ENCODE measurements at regions not wholly inside any gene's neighbourhood (a gene's known extent, or its start where the extent isn't known, plus 50 kb on each side); places are given as distances from the start of the nearest gene placed in this dataset.

- DNase-seq (ENCODE audit: low spot score), result no peak
- peaks cover 7% of the 10 kb centered on the region for H3F3A ChIP-seq (ENCODE audit: low read depth)
- no peaks in the 10 kb centered on the region for H4K20me1 ChIP-seq (ENCODE audit: low read depth)
- no peak overlapping the region for H3K9ac ChIP-seq
- no peak overlapping the region for H3K27ac ChIP-seq
- H3K27me3 Mint-ChIP-seq (ENCODE audit: insufficient read depth, low read depth), result peaks cover 3% of the 10 kb centered on the region
- TF ChIP-seq, protein P1, sequence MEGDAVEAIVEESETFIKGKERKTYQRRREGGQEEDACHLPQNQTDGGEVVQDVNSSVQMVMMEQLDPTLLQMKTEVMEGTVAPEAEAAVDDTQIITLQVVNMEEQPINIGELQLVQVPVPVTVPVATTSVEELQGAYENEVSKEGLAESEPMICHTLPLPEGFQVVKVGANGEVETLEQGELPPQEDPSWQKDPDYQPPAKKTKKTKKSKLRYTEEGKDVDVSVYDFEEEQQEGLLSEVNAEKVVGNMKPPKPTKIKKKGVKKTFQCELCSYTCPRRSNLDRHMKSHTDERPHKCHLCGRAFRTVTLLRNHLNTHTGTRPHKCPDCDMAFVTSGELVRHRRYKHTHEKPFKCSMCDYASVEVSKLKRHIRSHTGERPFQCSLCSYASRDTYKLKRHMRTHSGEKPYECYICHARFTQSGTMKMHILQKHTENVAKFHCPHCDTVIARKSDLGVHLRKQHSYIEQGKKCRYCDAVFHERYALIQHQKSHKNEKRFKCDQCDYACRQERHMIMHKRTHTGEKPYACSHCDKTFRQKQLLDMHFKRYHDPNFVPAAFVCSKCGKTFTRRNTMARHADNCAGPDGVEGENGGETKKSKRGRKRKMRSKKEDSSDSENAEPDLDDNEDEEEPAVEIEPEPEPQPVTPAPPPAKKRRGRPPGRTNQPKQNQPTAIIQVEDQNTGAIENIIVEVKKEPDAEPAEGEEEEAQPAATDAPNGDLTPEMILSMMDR (IDR thresholded peaks at IDR 0.05), result no peak
- no peak for TF ChIP-seq EZH2 (IDR thresholded peaks at IDR 0.05)
- no peak for TF ChIP-seq EZH2phosphoT487 (IDR thresholded peaks at IDR 0.05)
- no peak overlapping the region for H3K4me2 ChIP-seq
- H3K27me3 ChIP-seq, result no peaks in the 10 kb centered on the region
- H3K4me1 ChIP-seq, result peaks cover 12% of the 10 kb centered on the region
- H3K4me1 Mint-ChIP-seq, result peaks cover 7% of the 10 kb centered on the region
- peak overlapping the region; percentile 47 for H3K27ac Mint-ChIP-seq
- peaks cover 10% of the 10 kb centered on the region for H3K9me3 Mint-ChIP-seq
- H3K36me3 Mint-ChIP-seq, result no peaks in the 10 kb centered on the region
- H3K4me3 ChIP-seq, result no peak overlapping the region
- H2AFZ ChIP-seq (replicated peaks), result no peak overlapping the region
- H3K9me3 ChIP-seq (ENCODE audit: low read depth), result no peaks in the 10 kb centered on the region
- no peak overlapping the region for H3K4me3 Mint-ChIP-seq
- no peaks in the 10 kb centered on the region for H3K79me2 ChIP-seq (ENCODE audit: low read depth)
- no peaks in the 10 kb centered on the region for H3K36me3 ChIP-seq
Measured at GRCh38 chr2:8447610-8448221, 234.1 kb upstream of the ID2 start.

GRCh38 chr2:8448824-8449556 lies 232.9 kb upstream of the ID2 start:
- peaks cover 10% of the 10 kb centered on the region for H3K9me3 Mint-ChIP-seq
- Histone ChIP-seq H3K79me2 (ENCODE audit: low read depth) (no peaks in the 10 kb centered on the region), H3K9me3 (ENCODE audit: low read depth) (no peaks in the 10 kb centered on the region), H4K20me1 (ENCODE audit: low read depth) (no peaks in the 10 kb centered on the region), H3K9ac (no peak overlapping the region), H3F3A (ENCODE audit: low read depth) (peaks cover 7% of the 10 kb centered on the region), H2AFZ (replicated peaks) (no peak overlapping the region), H3K36me3 (no peaks in the 10 kb centered on the region), H3K27me3 (no peaks in the 10 kb centered on the region), H3K4me3 (no peak overlapping the region), H3K4me1 (peaks cover 12% of the 10 kb centered on the region), H3K27ac (no peak overlapping the region), H3K4me2 (no peak overlapping the region)
- H3K4me1 Mint-ChIP-seq, result peaks cover 7% of the 10 kb centered on the region
- no peak overlapping the region for H3K27ac Mint-ChIP-seq
- peaks cover 3% of the 10 kb centered on the region for H3K27me3 Mint-ChIP-seq (ENCODE audit: insufficient read depth, low read depth)
- DNase-seq (ENCODE audit: low spot score), result no peak
- TF ChIP-seq EZH2 (IDR thresholded peaks at IDR 0.05), result no peak
- TF ChIP-seq EZH2phosphoT487 (IDR thresholded peaks at IDR 0.05), result no peak
- TF ChIP-seq, protein P1 (IDR thresholded peaks at IDR 0.05), result no peak
- no peak overlapping the region for H3K4me3 Mint-ChIP-seq
- H3K36me3 Mint-ChIP-seq, result no peaks in the 10 kb centered on the region

DNA sequence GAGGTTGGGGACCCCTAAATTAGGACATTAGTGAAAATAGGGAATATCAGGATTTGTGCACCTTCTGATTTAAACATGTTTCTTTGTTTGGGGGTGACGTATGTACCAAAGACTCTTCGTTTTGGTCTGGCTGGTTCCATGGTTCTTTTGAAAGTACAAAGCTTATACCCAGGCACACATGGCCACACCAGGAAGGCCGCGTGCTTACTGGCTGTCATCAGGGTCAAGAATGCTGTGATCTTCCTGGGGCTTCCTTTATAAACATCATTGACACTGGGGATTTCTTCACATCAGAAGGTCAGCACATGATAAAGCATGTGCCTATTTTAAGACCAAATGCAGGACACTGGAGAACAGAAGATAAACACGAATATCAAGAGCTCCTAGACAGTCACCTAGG lies 230.6 kb upstream of the ID2 start:
- Mint-ChIP-seq H3K27me3 (ENCODE audit: insufficient read depth, low read depth) (peaks cover 5% of the 10 kb centered on the region), H3K4me1 (peaks cover 9% of the 10 kb centered on the region), H3K4me3 (no peak overlapping the region), H3K9me3 (peaks cover 10% of the 10 kb centered on the region), H3K36me3 (no peaks in the 10 kb centered on the region), H3K27ac (no peak overlapping the region)
- Histone ChIP-seq H3F3A (ENCODE audit: low read depth) (no peaks in the 10 kb centered on the region), H3K4me2 (no peak overlapping the region), H3K9ac (no peak overlapping the region), H3K36me3 (no peaks in the 10 kb centered on the region), H3K4me3 (no peak overlapping the region), H3K27ac (no peak overlapping the region), H4K20me1 (ENCODE audit: low read depth) (no peaks in the 10 kb centered on the region), H3K27me3 (no peaks in the 10 kb centered on the region), H3K79me2 (ENCODE audit: low read depth) (no peaks in the 10 kb centered on the region), H2AFZ (replicated peaks) (no peak overlapping the region), H3K4me1 (no peaks in the 10 kb centered on the region), H3K9me3 (ENCODE audit: low read depth) (no peaks in the 10 kb centered on the region)
- no peak for DNase-seq (ENCODE audit: low spot score)
- no peak for TF ChIP-seq EZH2phosphoT487 (IDR thresholded peaks at IDR 0.05)
- no peak for TF ChIP-seq EZH2 (IDR thresholded peaks at IDR 0.05)
- TF ChIP-seq, protein P1 (IDR thresholded peaks at IDR 0.05), result no peak
